SU-DHL-6 (cell line): ENCODE measurements at regions not wholly inside any gene's neighbourhood (a gene's known extent, or its start where the extent isn't known, plus 50 kb on each side); places are given as distances from the start of the nearest gene placed in this dataset.

Experiments
- EZH2phosphoT487 ChIP-seq: fragments of 200-600 bp; sonication (generic), shearing (Covaris generic); conservative IDR thresholded peaks from 2 replicates; pipeline ENCODE4 v1.6.1; 2018; ENCODE audit warnings: mild to moderate bottlenecking, antibody characterized with exemption, low read length, moderate library complexity, mixed read lengths
- TF ChIP-seq, protein P1 (sequence below): fragments of 200-600 bp; sonication (generic); IDR thresholded peaks from one replicate; pipeline ENCODE4 v1.5.1; 2017; ENCODE audit warnings: antibody characterized with exemption, mild to moderate bottlenecking, low read length, moderate library complexity; ENCODE audit not compliant: insufficient read depth, poor library complexity, severe bottlenecking

DNA sequence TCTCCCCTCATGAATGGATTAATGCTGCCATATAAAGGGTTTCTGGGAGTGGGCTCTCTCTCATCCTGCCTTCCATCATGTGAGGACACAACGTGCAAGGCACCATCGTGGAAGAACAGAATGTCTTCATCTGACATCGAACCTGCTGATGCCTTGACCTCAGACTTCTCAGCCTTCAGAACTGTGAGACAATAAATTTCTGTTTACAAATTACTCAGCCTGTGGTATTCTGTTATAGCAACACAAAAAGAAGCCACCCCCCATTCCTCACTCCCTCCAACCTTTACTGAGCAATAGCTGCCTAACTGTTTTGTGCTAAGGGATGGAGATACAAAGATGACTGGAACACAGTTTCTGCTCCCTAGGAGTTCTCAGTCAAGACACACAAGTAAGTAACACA, 106.1 kb upstream of the PLET1 start:
- TF ChIP-seq, protein P1, sequence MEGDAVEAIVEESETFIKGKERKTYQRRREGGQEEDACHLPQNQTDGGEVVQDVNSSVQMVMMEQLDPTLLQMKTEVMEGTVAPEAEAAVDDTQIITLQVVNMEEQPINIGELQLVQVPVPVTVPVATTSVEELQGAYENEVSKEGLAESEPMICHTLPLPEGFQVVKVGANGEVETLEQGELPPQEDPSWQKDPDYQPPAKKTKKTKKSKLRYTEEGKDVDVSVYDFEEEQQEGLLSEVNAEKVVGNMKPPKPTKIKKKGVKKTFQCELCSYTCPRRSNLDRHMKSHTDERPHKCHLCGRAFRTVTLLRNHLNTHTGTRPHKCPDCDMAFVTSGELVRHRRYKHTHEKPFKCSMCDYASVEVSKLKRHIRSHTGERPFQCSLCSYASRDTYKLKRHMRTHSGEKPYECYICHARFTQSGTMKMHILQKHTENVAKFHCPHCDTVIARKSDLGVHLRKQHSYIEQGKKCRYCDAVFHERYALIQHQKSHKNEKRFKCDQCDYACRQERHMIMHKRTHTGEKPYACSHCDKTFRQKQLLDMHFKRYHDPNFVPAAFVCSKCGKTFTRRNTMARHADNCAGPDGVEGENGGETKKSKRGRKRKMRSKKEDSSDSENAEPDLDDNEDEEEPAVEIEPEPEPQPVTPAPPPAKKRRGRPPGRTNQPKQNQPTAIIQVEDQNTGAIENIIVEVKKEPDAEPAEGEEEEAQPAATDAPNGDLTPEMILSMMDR: no peak
- TF ChIP-seq EZH2phosphoT487: no peak
